Kidney (tissue), 13 donors: ENCODE measurements at regions not wholly inside any gene's neighbourhood (a gene's known extent, or its start where the extent isn't known, plus 50 kb on each side); places are given as distances from the start of the nearest gene placed in this dataset.
"Not testable (repeated sequence)": the region's sequence is repeated elsewhere in the genome, so short reads cannot be mapped to it uniquely, and the experiment has no call there.

Experiments used
- DNase-seq, 5 donors: peaks; one replicate each; pipeline ENCODE4 v3.0.0-alpha.2; 2013 to 2020
- FAIRE-seq: peaks from 2 replicates; lab custom pipeline; 2012; peaks lifted over from hg19 to GRCh38; lab: Jason Lieb, UNC
- H3K27ac ChIP-seq, 2 donors: one replicate each; pipeline ENCODE4 v1.7.0; 2013; ENCODE audit warnings: low read depth in 2 of 2, low read length in 2 of 2, inconsistent platforms in 1 of 2
- H3K27me3 ChIP-seq: one replicate; pipeline ENCODE4 v1.7.1; 2013; ENCODE audit warnings: low read length, inconsistent platforms; ENCODE audit not compliant: control insufficient read depth, insufficient read depth
- H3K36me3 ChIP-seq, 3 donors: one replicate each; pipeline versions ENCODE4 v1.7.0 to v1.7.1; 2013; ENCODE audit warnings: low read length in 3 of 3, control low read depth in 1 of 3, inconsistent platforms in 1 of 3; ENCODE audit not compliant: insufficient read depth in 3 of 3, control insufficient read depth in 2 of 3
- H3K4me1 ChIP-seq, 3 donors: one replicate each; pipeline versions ENCODE4 v1.7.0 to v1.7.1; 2013; ENCODE audit warnings: low read length in 3 of 3, inconsistent platforms in 1 of 3, low read depth in 1 of 3; ENCODE audit not compliant: control insufficient read depth in 2 of 3, insufficient read depth in 2 of 3
- H3K4me3 ChIP-seq, 3 donors: one replicate each; pipeline versions ENCODE4 v1.7.0 to v1.8.1; 2013; ENCODE audit warnings: low read length in 3 of 3, control low read depth in 1 of 3, inconsistent platforms in 1 of 3
- H3K9ac ChIP-seq, 3 donors: one replicate each; pipeline versions ENCODE4 v1.7.0 to v1.7.1; 2013; ENCODE audit warnings: low read length in 3 of 3, control low read depth in 1 of 3, inconsistent platforms in 1 of 3
- H3K9me3 ChIP-seq, 3 donors: one replicate each; pipeline versions ENCODE4 v1.7.0 to v1.7.1; 2013; ENCODE audit warnings: low read length in 3 of 3, control low read depth in 1 of 3, inconsistent platforms in 1 of 3; ENCODE audit not compliant: control insufficient read depth in 2 of 3, insufficient read depth in 1 of 3
- intact Hi-C: fragments of 100-400 bp; cut with DNase I; formaldehyde crosslinking; loops from one replicate; pipeline ENCODE4 v1.11.1; 2022
- TF ChIP-seq, protein P1 (sequence below): IDR thresholded peaks from 3 replicates; pipeline ENCODE4 v1.5.1; 2012; ENCODE audit warnings: mild to moderate bottlenecking, moderate library complexity, borderline replicate concordance; ENCODE audit not compliant: insufficient read depth; ENCODE audit errors: extremely low read depth
- donor health status: control.
- donor health status: control.
- donor health status: control.
- donor health status: control.
- donor health status: control.
- donor health status: DM: yes; HTN: yes; CAD: no.
- donor health status: Normal renal cell carcinoma (clear cell type).

DNA sequence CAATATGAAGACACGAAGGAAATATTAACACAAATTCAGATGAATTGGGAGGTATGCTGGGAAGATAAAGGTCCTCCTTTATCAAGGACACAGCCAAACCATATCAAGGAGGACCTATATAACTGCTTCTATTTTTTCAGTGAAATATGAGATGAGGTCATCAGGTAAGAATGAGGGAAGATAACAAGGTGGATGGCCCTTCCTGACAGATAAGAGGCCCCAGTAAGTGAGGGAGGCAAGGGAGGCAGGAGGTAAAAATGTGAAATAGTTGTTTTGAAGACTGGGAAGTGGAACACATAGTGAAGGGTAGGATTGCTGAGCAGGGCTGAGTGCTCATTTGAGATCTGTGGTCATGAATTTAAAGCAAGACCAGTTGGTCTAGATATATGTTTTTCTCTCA lies 60.0 kb upstream of the FOXE1 start:
- no peak overlapping the region for H3K9ac ChIP-seq
- no peak overlapping the region for H3K27ac ChIP-seq
- no peaks in the 10 kb centered on the region for H3K36me3 ChIP-seq
- FAIRE-seq = no peak
- TF ChIP-seq, protein P1, sequence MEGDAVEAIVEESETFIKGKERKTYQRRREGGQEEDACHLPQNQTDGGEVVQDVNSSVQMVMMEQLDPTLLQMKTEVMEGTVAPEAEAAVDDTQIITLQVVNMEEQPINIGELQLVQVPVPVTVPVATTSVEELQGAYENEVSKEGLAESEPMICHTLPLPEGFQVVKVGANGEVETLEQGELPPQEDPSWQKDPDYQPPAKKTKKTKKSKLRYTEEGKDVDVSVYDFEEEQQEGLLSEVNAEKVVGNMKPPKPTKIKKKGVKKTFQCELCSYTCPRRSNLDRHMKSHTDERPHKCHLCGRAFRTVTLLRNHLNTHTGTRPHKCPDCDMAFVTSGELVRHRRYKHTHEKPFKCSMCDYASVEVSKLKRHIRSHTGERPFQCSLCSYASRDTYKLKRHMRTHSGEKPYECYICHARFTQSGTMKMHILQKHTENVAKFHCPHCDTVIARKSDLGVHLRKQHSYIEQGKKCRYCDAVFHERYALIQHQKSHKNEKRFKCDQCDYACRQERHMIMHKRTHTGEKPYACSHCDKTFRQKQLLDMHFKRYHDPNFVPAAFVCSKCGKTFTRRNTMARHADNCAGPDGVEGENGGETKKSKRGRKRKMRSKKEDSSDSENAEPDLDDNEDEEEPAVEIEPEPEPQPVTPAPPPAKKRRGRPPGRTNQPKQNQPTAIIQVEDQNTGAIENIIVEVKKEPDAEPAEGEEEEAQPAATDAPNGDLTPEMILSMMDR = no peak
- H3K27me3 ChIP-seq = no peaks in the 10 kb centered on the region
- H3K4me3 ChIP-seq = no peak overlapping the region
- no peaks in the 10 kb centered on the region for H3K4me1 ChIP-seq
- no peaks in the 10 kb centered on the region for H3K9me3 ChIP-seq
- DNase-seq = no peak
- intact Hi-C loops = no loop called here

DNA sequence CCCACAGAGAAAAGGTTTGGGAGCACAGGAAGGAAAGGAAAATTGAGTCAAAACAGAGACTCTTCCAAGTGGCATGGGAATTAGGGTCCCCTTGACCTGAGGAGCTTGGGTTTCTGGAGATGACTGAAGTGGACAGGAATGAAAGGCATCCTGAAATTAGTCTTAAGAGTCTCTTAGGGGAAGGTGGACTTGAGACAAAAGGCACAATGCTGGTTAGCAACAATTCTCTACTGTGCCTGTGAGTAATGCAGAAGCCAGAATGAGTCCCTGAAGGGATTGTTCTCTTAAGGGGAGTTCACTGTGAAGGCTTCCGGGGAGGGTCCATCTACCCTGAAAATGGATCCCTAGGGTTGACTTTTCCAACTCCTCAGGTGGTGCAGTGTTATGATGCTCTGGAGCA lies 58.4 kb upstream of the FOXE1 start:
- Histone ChIP-seq H3K27ac (no peak overlapping the region), H3K4me1 (no peaks in the 10 kb centered on the region), H3K4me3 (no peak overlapping the region), H3K9ac (no peak overlapping the region), H3K36me3 (no peaks in the 10 kb centered on the region), H3K9me3 (no peaks in the 10 kb centered on the region), H3K27me3 (no peaks in the 10 kb centered on the region)
- FAIRE-seq (no peak), DNase-seq (no peak)
- TF ChIP-seq, protein P1 = no peak
- intact Hi-C loops = no loop called here

DNA sequence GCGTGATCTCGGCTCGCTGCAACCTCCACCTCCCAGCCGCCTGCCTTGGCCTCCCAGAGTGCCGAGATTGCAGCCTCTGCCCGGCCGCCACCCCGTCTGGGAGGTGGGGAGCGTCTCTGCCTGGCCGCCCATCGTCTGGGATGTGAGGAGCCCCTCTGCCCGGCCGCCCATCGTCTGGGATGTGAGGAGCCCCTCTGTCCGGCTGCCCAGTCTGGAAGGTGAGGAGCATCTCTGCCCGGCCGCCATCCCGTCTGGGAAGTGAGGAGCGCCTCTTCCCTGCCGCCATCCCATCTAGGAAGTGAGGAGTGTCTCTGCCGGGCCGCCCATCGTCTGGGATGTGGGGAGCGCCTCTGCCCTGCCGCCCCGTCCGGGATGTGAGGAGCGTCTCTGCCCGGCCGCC lies 56.9 kb upstream of the FOXE1 start:
- DNase-seq, FAIRE-seq: not testable (repeated sequence)

DNA sequence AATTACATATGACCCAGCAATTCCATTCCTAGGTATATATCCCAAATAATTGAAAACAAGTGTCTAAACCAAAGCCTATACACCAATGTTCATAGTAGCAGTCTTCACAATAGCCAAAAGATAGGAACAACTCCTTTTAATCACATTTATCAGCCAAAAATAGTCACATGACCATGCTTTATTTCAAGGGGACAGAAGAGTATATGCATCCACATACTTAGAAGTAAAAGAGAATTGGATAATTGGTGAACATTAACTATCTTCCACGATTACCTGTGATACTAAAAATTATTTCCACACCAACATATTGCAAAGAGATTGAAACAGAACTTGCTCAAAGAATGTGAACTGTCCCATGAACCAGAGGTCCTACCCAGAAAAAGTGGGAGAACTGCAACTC lies 51.8 kb upstream of the FOXE1 start:
- H3K36me3 ChIP-seq = no peaks in the 10 kb centered on the region
- intact Hi-C loops = no loop called here
- no peak overlapping the region for H3K9ac ChIP-seq
- H3K27ac ChIP-seq = no peak overlapping the region
- H3K4me1 ChIP-seq = peaks cover 0 to 5% (median 0%) of the 10 kb centered on the region in 3 donors
- no peak overlapping the region for H3K4me3 ChIP-seq
- H3K9me3 ChIP-seq = no peaks in the 10 kb centered on the region
- DNase-seq (no peak), FAIRE-seq (no peak)
- TF ChIP-seq, protein P1 = no peak
- peaks cover 3% of the 10 kb centered on the region for H3K27me3 ChIP-seq

More for the DNA sequence above, 56.9 kb upstream of the FOXE1 start:
- H3K27ac ChIP-seq, intact Hi-C loops, H3K36me3 ChIP-seq, H3K9ac ChIP-seq, H3K4me1 ChIP-seq, H3K9me3 ChIP-seq, H3K27me3 ChIP-seq, H3K4me3 ChIP-seq: not testable (repeated sequence)
